HG03521 (cell line): ENCODE measurements at regions not wholly inside any gene's neighbourhood (a gene's known extent, or its start where the extent isn't known, plus 50 kb on each side); places are given as distances from the start of the nearest gene placed in this dataset.

ENCODE experiments used
- ATAC-seq: cut with Tn5 transposase; IDR thresholded peaks from one replicate; pipeline ENCODE4 v1.9.1; 2021; ENCODE audit warnings: mild to moderate bottlenecking, moderate library complexity; ENCODE audit not compliant: unreplicated experiment

GRCh38 chr15:93150910-93151881 lies 62.2 kb upstream of the RGMA start:
- no peak for ATAC-seq

- no peak for ATAC-seq
Observed at GRCh38 chr15:93146601-93147000, 57.6 kb upstream of the RGMA start.

GRCh38 chr15:93146196-93146595 lies 57.2 kb upstream of the RGMA start:
- ATAC-seq: no peak

GRCh38 chr15:93144463-93145236 lies 55.6 kb upstream of the RGMA start:
- no peak for ATAC-seq

- ATAC-seq: no peak
Observed at GRCh38 chr15:93143186-93143585, 54.2 kb upstream of the RGMA start.

- ATAC-seq: peak; percentile 64
Observed at GRCh38 chr15:93141371-93141794, 52.4 kb upstream of the RGMA start.

GRCh38 chr15:93139436-93139835 lies 50.4 kb upstream of the RGMA start:
- ATAC-seq: no peak

GRCh38 chr15:93138681-93139250 lies 49.8 kb upstream of the RGMA start:
- ATAC-seq: no peak
